ENCODE measurements at regions not wholly inside any gene's neighbourhood (a gene's known extent, or its start where the extent isn't known, plus 50 kb on each side); places are given as distances from the start of the nearest gene placed in this dataset.
A peak's percentile ranks its signal among the peaks of the same experiment; 100 is the strongest.

- TF ChIP-seq RAD21 (conservative IDR thresholded peaks at IDR 0.05 in 1 of 2, IDR thresholded peaks at IDR 0.05 in 1 of 2) (peak in 1 of 2 experiments; percentile 27; a peak in 1 of 5 replicates), ZNF302 (CRISPR knock-in tag; IDR thresholded peaks at IDR 0.05) (no peak), TP53 (CRISPR knock-in tag; IDR thresholded peaks at IDR 0.05) (no peak)
These were observed 268.2 kb upstream of the TCF4 start (continued) for GRCh38 chr18:55856229-55856628.

DNA sequence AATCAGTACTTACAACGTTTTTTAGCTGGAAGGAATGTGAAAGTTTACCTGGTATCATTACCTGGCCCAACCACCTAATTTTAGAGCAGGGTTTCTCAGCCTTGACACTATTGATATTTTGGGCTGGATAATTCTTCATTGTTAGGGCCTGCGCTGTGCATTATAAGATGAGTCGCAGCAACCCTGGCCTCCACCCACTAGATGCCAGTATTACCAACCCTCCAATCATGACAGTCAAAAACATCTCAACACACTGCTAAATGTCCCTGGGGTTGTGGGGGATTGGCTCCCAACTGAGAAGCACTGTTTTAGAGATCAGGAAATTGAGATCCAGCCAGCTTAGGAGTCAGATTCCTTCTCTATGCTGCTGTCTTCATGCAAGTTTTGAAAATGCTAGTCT, 265.3 kb upstream of the TCF4 start:
- CTCF ChIA-PET = interaction anchor here (0.6 kb wide), 1 partner anchor 40 kb away, joined by 3 read pairs; no protein-coding TSS in a partner anchor
- POLR2A ChIA-PET = no interaction called here
- 62% methylated on average over 3 of the region's 3 CpGs for WGBS (ENCODE audit: missing lambda C conversion rate)

GRCh38 chr18:55850904-55851303, 262.9 kb upstream of the TCF4 start:
- Histone ChIP-seq H3K4me1 (peaks cover 8% of the 10 kb centered on the region), H3K4me3 (no peak overlapping the region), H3K27ac (no peak overlapping the region), H3K4me2 (no peak overlapping the region), H3K9me3 (no peaks in the 10 kb centered on the region)
- ChIA-PET CTCF (interaction anchor here (1.3 kb wide), 1 partner anchor 69 kb away, joined by 3 read pairs; no protein-coding TSS in a partner anchor), POLR2A (no interaction called here)
- DNase-seq (ENCODE audit: low read depth in 1 of 2, low spot score in 1 of 2) (no peak), FAIRE-seq (no peak), ATAC-seq (no peak)
- WGBS (ENCODE audit: missing lambda C conversion rate) = 60% methylated on average over 7 of the region's 8 CpGs
- TF ChIP-seq NPAS2 (CRISPR knock-in tag; IDR thresholded peaks at IDR 0.05; ENCODE audit: borderline replicate concordance) (no peak), CBX8 (IDR thresholded peaks at IDR 0.05) (no peak), FOSL2 (IDR thresholded peaks at IDR 0.05) (no peak), FOSL2 (CRISPR knock-in tag; IDR thresholded peaks at IDR 0.05) (no peak), E2F6 (IDR thresholded peaks at IDR 0.05; ENCODE audit: borderline replicate concordance, low read depth) (no peak), RAD21 (conservative IDR thresholded peaks at IDR 0.05 in 1 of 2, IDR thresholded peaks at IDR 0.05 in 1 of 2) (no peak), BHLHE40 (IDR thresholded peaks at IDR 0.05; ENCODE audit: low read depth, low read length) (no peak), JUNB (IDR thresholded peaks at IDR 0.05) (no peak), EHMT2 (IDR thresholded peaks at IDR 0.05; ENCODE audit: low read depth) (no peak), MAX (IDR thresholded peaks at IDR 0.05) (no peak), HDAC2 (IDR thresholded peaks at IDR 0.05) (no peak), SMC3 (IDR thresholded peaks at IDR 0.05) (no peak), ZSCAN20 (CRISPR knock-in tag; IDR thresholded peaks at IDR 0.05) (no peak)
- TF ChIP-seq, protein P1, sequence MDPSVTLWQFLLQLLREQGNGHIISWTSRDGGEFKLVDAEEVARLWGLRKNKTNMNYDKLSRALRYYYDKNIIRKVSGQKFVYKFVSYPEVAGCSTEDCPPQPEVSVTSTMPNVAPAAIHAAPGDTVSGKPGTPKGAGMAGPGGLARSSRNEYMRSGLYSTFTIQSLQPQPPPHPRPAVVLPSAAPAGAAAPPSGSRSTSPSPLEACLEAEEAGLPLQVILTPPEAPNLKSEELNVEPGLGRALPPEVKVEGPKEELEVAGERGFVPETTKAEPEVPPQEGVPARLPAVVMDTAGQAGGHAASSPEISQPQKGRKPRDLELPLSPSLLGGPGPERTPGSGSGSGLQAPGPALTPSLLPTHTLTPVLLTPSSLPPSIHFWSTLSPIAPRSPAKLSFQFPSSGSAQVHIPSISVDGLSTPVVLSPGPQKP (IDR thresholded peaks at IDR 0.05; ENCODE audit: low read depth, low read length) = no peak

More for the DNA sequence above, 265.3 kb upstream of the TCF4 start:
- Histone ChIP-seq H3K9me3 (no peaks in the 10 kb centered on the region), H3K4me2 (no peak overlapping the region), H3K4me3 (no peak overlapping the region), H3K27ac (no peak overlapping the region), H3K4me1 (peaks cover 20% of the 10 kb centered on the region)
- DNase-seq (ENCODE audit: low read depth in 1 of 2, low spot score in 1 of 2) (no peak), FAIRE-seq (no peak), ATAC-seq (no peak)
- TF ChIP-seq MAX (IDR thresholded peaks at IDR 0.05) (no peak), CHD4 (IDR thresholded peaks at IDR 0.05; ENCODE audit: borderline replicate concordance) (no peak), ESRRA (IDR thresholded peaks at IDR 0.05; ENCODE audit: borderline replicate concordance, low read length) (no peak), RAD21 (conservative IDR thresholded peaks at IDR 0.05 in 1 of 2, IDR thresholded peaks at IDR 0.05 in 1 of 2) (no peak)

GRCh38 chr18:55849391-55849790, 261.4 kb upstream of the TCF4 start:
- CTCF ChIA-PET = interaction anchor here (0.7 to 1.3 kb wide), 2 partner anchors 13 to 796 kb away, joined by 3 to 4 read pairs; no protein-coding TSS in a partner anchor
- TF ChIP-seq E2F6 (IDR thresholded peaks at IDR 0.05; ENCODE audit: borderline replicate concordance, low read depth) (no peak), GATA3 (IDR thresholded peaks at IDR 0.05; ENCODE audit: borderline replicate concordance) (no peak), HEYL (CRISPR knock-in tag; IDR thresholded peaks at IDR 0.05) (no peak)

More at GRCh38 chr18:55849391-55849790, 261.4 kb upstream of the TCF4 start:
- WGBS (ENCODE audit: missing lambda C conversion rate) = 48% methylated on average over 1 of the region's 1 CpG
- FAIRE-seq (no peak), DNase-seq (ENCODE audit: low read depth in 1 of 2, low spot score in 1 of 2) (no peak), ATAC-seq (no peak)
- Histone ChIP-seq H3K4me3 (no peak overlapping the region), H3K4me2 (no peak overlapping the region), H3K27ac (no peak overlapping the region), H3K4me1 (no peaks in the 10 kb centered on the region), H3K9me3 (no peaks in the 10 kb centered on the region)
- POLR2A ChIA-PET = no interaction called here
